ENCODE measurements at regions not wholly inside any gene's neighbourhood (a gene's known extent, or its start where the extent isn't known, plus 50 kb on each side); places are given as distances from the start of the nearest gene placed in this dataset.

DNA sequence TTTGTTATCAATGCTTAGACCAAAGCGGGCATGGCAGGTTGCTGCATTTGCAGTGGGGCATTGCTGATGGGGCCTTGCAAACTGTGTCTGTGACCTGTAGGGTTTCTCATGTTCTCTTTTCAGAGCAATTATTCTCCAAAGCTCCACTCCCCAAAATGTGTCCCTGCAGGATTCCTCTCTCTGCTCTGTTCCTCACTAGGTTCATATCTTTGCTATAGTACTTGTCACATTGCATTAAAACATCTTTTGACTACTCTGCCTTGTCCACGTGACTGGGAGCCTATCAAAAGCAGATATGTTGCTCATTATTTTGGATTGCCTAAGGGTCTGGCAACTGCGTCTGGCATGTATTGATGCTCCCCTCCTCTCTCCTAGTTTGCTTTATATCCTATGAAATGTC is 177.7 kb upstream of the MID1 start:
- DNase-seq (ENCODE audit: low read depth, low spot score), result no peak
- H3K27ac ChIP-seq, result no peak overlapping the region

GRCh38 chrX:10800796-10801195 is 180.4 kb upstream of the MID1 start:
- DNase-seq (ENCODE audit: low read depth, low spot score), result no peak
- H3K27ac ChIP-seq, result no peak overlapping the region

DNA sequence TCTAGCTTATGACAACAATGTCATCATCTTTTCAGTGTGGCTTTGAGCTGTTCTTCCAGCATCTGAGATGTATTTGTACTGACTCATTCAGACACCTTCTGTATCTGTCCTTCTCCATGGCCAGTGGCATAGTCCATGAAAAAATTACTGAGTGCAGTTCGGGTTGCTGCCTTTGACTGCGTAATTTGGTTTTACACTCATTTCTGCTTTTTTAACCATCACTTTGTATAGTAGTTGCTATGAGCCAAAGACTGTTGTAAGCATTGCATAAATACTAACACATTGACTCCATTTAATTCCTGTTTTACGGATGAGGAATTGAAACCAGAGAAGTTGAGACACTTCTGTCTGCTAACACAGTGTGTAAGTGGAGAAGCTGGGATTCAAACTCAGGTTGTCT is 190.7 kb upstream of the MID1 start:
- no peak for DNase-seq (ENCODE audit: low read depth, low spot score)
- no peak overlapping the region for H3K27ac ChIP-seq

- DNase-seq (ENCODE audit: low read depth, low spot score), result no peak
- H3K27ac ChIP-seq, result no peak overlapping the region
Measured at GRCh38 chrX:10813761-10814160, 193.4 kb upstream of the MID1 start.

DNA sequence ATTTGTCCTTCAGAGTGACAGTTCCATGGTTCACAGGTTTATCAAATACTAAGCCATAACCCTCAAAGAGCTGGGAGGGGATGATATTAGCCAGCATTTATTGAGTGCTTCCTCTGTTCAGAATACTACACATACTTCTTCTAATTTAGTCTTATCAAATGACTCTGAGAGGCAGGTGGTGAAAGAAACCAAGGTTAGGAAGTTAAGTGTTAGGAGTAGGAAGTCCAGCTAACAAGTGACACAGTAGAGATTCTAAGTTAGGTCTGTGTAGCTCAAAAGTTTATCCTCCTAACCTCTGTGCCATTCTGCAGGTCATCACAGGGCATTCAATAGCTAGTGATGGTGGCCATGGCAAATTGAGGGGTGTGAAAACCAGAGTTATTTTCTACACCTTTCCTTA is 198.3 kb upstream of the MID1 start:
- no peak overlapping the region for H3K27ac ChIP-seq
- DNase-seq (ENCODE audit: low read depth, low spot score), result no peak

DNA sequence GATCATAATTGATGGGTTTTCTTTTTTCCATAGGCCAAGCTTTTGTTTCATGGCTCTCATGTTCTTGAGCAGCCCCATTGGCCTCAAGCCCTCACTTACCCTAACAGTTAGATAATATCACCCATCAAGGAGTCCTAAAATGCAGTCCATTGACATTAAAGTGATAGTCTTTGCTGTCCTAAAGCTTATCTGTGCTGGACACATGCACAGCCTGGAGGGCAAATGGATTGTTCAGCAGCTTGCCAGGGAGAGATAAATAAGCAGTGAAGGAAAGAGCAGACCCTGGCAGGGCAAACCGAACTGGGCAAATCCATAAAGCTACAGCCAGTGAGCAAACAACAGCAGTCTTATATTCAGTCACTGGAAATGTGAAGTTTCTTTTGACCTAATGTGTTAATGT is 199.6 kb upstream of the MID1 start:
- H3K27ac ChIP-seq, result no peak overlapping the region
- DNase-seq (ENCODE audit: low read depth, low spot score), result no peak

DNA sequence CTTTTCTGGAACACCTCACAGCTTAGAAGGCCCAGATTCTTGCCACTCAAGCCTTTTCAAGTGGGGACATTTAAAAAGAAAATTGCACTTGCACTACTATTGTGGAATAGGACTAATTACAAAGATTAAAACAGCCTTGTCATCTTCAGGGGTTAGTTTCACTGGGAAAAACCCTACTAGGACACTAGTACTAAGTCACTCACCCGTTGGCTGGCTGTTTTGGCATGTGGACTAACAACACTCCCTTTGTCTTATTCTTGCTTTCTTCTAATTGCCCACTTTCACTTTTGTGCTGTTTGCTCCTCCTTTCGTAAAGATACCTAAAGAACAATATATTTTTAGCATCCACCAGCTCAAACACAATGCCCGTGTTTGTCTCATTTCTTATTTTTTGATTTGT is 200.9 kb upstream of the MID1 start:
- no peak overlapping the region for H3K27ac ChIP-seq
- DNase-seq (ENCODE audit: low read depth, low spot score), result no peak

- no peak for DNase-seq (ENCODE audit: low read depth, low spot score)
- H3K27ac ChIP-seq, result no peak overlapping the region
Measured at GRCh38 chrX:10828036-10828435, 207.7 kb upstream of the MID1 start.

- H3K27ac ChIP-seq, result no peak overlapping the region
- no peak for DNase-seq (ENCODE audit: low read depth, low spot score)
Measured at GRCh38 chrX:10828640-10829039, 208.3 kb upstream of the MID1 start.

DNA sequence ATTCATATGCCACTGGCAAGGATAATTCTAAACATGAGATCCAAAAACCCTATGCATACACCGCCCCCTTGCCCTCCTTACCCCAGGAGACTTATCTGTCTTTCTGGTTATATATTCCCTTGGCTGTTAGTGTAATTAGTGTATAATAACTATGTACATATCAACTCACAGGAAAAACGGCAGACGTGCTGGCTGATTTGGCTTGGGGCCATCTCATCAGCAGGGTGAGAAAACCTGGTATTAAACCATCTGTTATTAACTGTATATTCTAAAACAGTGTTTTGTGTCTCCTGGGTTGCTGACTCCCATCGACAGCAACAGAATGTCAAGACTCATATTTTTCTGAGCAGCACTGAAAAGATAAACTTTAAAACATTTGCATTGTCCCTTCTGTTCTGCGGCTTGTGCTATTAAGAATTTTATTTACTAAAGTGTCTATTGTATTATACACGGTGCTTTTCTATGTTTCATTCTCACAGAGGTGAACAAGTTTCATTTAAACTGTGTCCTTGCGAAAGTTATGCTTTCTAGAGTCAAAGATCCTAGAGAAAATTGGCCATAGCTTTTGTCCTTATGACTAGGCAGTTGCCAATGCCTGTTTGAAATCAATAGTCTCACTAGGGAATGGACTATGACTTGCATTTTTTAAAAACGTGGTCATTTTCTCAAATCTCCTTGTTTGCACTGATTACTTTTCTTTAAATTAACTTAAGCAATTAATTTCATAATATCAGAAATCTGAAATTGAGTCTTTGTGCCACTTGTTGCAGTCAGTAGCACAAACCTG is 211.5 kb upstream of the MID1 start:
- DNase-seq (ENCODE audit: low read depth, low spot score), result no peak
- H3K27ac ChIP-seq, result no peak overlapping the region

GRCh38 chrX:10833299-10834169 is 213.1 kb upstream of the MID1 start:
- H3K27ac ChIP-seq, result peak overlapping the region; percentile 47
- peak; percentile 18 for DNase-seq (ENCODE audit: low read depth, low spot score)

GRCh38 chrX:10841579-10841978 is 221.2 kb upstream of the MID1 start:
- H3K27ac ChIP-seq, result no peak overlapping the region
- no peak for DNase-seq (ENCODE audit: low read depth, low spot score)

DNA sequence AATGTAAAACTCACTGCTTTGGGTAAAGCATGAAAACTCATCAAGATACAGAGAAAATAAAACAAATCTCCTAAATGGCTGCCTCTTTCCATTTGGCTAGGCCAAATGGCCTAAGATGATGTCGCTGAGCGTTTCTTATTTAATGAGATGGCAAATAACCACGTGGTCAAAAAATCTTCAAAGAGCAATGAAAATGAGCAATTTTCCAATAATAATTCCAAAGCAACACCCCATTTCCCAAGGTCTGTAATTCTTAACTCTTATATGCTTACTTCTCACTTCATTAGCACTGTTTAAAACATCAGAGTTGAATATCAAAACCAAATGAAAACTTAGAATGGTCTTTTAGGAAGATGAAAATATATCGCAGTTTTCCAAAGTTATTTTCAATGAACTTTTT is 222.3 kb upstream of the MID1 start:
- no peak overlapping the region for H3K27ac ChIP-seq
- DNase-seq (ENCODE audit: low read depth, low spot score), result no peak

DNA sequence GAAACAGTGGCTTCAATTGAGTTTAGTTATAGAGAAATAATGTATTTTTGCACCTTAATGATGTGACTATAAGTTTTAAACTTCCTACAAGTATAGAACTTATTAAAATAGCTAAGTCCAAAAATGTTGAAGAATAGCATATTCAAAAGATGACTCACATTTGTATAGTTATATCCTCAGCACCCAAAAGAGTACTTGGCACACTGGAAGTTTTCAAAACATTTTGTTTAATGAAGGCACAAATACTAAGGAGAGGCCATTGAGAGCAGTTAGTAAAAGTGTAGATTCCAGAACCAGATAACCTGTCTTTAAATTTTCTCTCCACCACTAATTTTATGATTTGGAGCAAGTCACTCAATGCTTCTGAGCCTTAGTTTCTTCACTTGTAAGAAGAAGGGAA is 226.9 kb upstream of the MID1 start:
- no peak for DNase-seq (ENCODE audit: low read depth, low spot score)
- H3K27ac ChIP-seq, result no peak overlapping the region

- no peak overlapping the region for H3K27ac ChIP-seq
- no peak for DNase-seq (ENCODE audit: low read depth, low spot score)
Measured at GRCh38 chrX:10851809-10852208, 231.4 kb upstream of the MID1 start.

DNA sequence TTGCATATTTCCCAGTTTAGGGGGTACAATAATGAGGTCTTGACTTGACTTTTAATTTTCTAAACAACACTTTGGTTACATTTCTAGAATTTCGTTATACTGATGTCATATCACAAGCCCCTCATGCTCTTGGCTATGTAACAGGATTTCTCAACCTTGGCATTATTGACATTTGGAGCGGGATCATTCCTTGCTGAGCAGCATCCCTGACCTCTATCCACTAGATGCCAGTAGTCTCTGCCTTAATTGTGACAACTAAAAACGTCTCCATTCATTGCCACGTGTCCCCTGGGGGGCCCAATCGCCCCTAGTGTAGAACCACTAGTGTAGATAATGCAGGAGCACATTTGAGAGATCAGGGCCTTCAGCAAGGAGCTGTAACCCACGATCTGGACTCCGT is 234.2 kb upstream of the MID1 start:
- no peak for DNase-seq (ENCODE audit: low read depth, low spot score)
- H3K27ac ChIP-seq, result no peak overlapping the region

DNA sequence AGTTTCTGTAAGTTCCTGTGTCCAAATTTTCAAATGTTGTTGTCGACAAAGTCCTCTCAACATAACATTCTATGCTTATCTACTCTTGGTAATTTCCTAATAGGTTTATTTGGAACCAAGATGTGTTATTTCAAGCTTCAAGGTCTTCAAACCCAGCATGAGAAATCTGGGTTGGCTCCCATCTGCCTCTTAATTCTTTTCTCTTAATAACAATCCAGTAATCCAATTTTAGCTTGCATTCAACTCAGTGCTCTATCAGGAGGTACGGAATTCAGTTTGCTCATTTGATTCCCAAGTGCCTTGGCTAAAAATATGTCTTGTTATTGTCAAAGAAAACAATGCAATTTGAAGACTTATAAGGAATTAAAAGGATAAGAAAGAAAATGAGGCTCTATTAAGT is 235.5 kb upstream of the MID1 start:
- no peak for DNase-seq (ENCODE audit: low read depth, low spot score)
- no peak overlapping the region for H3K27ac ChIP-seq

DNA sequence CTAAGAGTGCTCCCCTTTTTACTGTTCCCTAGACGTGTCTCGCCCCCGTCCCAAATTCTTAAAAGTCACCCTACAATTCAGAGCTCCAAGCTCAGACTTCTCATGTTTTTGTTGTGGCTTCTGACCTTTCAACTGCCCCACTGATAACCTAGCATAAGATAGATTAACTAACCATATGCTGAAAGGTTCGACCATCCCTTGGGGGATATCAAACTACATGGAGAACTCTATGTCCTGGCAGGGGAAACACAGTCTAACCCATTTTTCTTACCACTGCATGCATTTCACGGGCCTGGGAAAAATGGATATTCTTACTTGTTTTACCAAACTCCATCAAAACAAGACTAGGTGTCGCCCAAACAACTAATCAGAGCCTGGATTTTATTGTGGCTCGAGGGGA is 236.4 kb upstream of the MID1 start:
- no peak overlapping the region for H3K27ac ChIP-seq
- DNase-seq (ENCODE audit: low read depth, low spot score), result no peak

DNA sequence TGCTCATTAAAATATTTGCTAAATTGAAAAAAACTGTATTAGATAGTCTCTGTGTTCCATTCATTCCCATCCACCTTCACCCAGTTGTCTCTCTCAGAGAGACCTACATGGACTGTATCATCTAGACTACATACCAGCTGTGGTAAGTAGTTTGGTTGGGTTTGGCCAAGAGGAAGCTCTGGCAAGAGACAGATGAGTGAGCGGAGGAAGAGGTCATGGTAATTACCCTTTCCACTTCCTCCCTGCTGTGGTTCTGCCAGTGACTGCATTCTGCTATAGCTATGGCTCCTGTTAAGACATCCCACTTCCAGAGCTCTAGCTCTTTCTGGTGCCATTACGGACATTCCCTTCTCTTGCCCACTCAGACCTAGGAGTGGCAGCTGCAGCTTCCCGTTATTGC is 239.0 kb upstream of the MID1 start:
- no peak overlapping the region for H3K27ac ChIP-seq
- DNase-seq (ENCODE audit: low read depth, low spot score), result no peak

DNA sequence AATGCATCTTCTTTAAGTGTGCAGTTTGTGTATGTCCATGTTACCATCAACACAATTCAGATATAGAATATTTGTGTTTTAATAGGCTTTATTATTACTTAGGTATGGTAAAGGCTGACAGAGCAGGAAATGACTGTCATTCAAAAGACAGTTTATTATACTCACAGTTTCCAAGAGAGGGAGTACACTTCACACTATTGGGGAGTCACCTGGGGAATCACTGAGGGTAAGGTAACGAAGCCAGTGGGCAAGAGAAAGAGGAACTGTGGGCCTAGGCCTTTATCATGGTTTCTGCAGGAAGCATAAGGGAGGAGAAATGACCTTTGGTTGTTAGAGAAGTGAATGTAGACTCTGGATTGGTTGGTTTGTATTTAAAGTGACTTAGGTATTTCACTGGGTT is 235.1 kb upstream of the HCCS start:
- no peak overlapping the region for H3K27ac ChIP-seq
- no peak for DNase-seq (ENCODE audit: low read depth, low spot score)

GRCh38 chrX:10882484-10882883 is 228.6 kb upstream of the HCCS start:
- no peak overlapping the region for H3K27ac ChIP-seq
- no peak for DNase-seq (ENCODE audit: low read depth, low spot score)

- DNase-seq (ENCODE audit: low read depth, low spot score), result no peak
- H3K27ac ChIP-seq, result no peak overlapping the region
Measured at GRCh38 chrX:10884246-10884645, 226.9 kb upstream of the HCCS start.
